HG03196 (cell line): ENCODE measurements at regions not wholly inside any gene's neighbourhood (a gene's known extent, or its start where the extent isn't known, plus 50 kb on each side); places are given as distances from the start of the nearest gene placed in this dataset.
"Not testable (repeated sequence)": the region's sequence is repeated elsewhere in the genome, so short reads cannot be mapped to it uniquely, and the experiment has no call there.

Experiments used
- ATAC-seq: cut with Tn5 transposase; IDR thresholded peaks from one replicate; pipeline ENCODE4 v1.9.1; 2021; ENCODE audit not compliant: unreplicated experiment

DNA sequence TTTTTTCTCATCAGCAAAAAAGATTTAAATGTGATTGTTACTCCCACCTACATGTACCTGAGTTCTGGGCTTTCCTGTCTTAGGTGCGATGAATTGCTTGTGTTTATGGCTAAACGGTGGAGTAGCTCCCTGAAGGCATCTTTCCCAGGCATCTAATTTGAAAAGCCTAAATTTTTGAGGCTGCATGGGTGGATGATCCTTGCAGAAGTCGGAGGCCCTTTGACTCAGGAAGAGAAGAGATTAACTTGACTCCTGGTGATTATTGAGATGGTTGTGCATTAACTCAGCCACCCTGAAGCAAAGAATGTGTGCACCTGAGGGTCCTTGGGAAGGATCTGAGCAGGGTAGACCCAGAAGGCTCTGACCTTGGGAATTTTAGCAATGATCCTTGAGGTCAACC, 155.6 kb upstream of the SEMA3C start:
- ATAC-seq: no peak

DNA sequence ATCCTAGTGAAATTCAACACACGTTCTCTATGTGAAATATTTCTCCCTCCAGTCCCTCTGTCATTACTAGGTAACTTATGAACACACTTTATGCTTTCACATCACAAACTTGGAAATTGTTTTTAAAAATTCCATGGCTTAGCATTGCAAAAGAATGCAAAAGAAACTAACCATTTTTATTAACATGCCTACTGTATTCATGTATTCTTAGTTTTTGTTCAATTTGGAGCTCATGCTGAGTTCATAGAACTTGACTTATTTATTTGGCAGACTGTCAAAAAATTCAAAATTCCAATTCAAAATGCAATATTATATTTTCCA, 155.0 kb upstream of the SEMA3C start:
- no peak for ATAC-seq

DNA sequence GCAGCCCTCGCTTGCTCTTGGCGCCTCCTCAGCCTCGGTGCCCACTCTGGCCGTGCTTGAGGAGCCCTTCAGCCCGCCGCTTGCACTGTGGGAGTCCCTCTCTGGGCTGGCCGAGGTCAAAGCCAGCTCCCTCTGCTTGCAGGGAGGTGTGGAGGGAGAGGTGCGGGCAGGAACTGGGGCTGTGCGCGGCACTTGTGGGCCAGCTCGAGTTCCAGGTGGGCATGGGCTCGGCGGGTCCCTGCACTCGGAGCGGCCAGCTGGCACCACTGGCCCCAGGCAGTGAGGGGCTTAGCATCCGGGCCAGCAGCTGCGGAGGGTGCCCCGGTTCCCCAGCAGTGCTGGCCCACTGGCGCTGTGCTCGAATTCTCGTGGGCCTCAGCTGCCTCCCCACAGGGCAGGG, 152.1 kb upstream of the SEMA3C start:
- ATAC-seq: no peak

- ATAC-seq: no peak
These were observed 147.9 kb upstream of the SEMA3C start for GRCh38 chr7:81066797-81067196.

DNA sequence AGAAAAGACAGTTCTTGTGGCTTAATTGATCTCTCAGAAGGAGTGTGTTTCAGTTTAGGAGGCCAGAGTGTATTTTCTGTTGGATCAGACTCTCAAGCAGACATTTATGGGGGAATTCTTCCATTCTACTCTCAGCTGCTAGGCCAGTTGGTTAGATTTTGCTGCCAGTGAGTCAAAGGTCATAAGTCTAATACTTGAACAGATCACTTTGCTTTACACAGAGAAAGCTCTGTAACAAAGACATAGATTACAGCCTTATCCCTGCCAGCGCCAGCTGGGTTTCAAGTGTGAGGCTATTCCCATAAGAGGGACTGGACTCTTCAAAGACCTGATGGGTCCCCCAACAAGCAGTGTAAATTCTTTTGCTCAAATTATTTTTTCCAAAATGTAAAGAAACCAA, 145.6 kb upstream of the SEMA3C start:
- no peak for ATAC-seq

- ATAC-seq: no peak
These were observed 143.9 kb upstream of the SEMA3C start for GRCh38 chr7:81062755-81063154.

GRCh38 chr7:81057469-81057868, 138.6 kb upstream of the SEMA3C start:
- not testable (repeated sequence) for ATAC-seq

GRCh38 chr7:81053623-81054022, 134.8 kb upstream of the SEMA3C start:
- no peak for ATAC-seq

DNA sequence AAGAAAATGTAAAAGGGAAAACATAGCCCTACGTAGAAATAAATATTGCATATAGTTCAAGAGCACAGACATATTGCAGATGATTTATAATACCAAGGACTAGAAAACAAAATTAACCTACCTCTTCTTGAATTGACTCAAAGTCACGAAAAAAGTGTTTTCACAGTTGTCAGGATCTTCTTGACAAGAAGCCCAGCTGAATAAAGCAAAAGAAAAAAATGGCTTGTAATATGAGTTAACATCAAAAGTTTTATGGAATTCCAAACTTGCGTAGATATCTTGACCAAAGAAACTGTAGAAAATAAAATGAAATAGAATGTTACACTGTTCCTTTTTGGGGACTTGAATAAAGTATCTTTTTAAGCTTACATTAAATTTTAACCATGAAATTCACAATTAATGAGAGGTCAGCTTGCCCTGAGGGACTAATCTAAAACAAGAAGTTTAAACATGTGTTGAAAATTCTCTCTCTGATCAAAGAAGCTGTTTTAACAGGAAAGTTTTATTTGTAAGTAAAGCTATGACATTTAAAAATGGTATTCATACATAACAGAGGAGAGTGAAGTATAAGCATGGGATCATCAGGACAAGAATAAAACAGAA, 133.1 kb upstream of the SEMA3C start:
- ATAC-seq: no peak

GRCh38 chr7:81045491-81046030, 126.7 kb upstream of the SEMA3C start:
- ATAC-seq: no peak

DNA sequence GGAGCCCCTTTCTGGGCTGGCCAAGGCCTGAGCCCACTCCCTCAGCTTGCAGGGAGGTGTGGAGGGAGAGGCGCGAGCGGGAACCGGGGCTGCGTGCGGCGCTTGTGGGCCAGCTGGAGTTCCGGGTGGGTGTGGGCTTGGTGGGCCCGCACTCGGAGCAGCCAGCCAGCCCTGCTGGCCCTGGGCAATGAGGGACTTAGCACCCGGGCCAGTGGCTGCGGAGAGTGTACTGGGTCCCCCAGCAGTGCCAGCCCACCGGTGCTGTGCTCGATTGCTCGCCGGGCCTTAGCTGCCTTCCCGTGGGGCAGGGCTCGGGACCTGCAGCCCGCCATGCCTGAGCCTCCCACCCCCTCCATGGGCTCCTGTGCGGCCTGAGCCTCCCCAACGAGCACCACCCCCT, 123.8 kb upstream of the SEMA3C start:
- ATAC-seq: not testable (repeated sequence)

DNA sequence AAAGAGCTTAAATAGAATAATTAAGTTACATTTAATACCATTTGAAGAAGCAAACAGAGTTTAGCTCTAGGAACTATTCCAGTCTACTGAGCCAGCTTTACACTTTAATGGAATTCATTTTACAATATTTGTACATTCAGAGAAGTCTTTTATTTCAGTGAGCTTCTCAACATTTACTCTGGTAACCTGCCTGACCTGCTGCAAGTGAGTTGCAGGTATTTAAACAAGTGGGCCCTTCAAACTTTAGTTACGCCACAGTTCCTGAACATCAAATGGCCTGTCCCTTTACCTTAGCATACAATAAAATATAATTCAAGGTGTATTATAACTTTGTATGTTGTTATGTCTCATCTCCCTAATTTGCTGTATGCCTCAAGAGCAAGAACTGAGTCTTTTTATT, 121.6 kb upstream of the SEMA3C start:
- no peak for ATAC-seq

DNA sequence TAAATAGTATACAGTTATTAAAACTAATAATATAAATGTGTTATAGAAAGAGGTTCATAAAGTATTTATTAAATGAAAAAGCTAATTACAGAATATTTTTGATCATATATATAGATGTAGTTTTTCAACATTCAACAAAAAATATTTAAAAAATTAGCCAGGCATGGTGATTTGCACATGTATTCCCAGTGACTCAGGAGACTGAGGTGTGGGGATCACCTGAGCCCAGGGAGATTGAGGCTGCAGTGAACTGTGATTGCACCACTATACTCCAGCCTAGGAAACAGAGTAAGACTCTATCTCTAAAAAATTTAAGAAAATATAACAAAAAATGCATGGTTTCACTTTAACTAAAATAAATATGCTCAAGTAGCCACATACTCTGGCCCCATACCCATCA, 118.0 kb upstream of the SEMA3C start:
- no peak for ATAC-seq

DNA sequence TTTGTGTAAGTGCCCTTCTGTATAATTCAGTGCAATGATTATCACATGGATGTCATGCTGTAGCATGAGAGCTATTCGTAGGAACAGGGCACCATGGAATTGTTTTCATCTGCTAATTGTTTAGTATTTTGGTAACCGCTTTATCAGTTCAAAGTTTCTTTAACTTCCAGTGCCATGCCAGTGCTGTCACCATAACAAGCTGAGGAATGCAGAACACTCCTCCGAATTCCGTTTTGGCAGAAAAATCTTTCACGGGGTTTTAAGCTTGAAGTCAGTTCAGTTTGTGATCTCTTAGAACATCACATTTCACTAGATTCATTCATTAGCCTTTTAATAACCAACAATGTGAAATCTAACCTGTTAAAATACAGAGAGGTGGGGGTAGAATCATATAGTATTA, 117.2 kb upstream of the SEMA3C start:
- no peak for ATAC-seq

DNA sequence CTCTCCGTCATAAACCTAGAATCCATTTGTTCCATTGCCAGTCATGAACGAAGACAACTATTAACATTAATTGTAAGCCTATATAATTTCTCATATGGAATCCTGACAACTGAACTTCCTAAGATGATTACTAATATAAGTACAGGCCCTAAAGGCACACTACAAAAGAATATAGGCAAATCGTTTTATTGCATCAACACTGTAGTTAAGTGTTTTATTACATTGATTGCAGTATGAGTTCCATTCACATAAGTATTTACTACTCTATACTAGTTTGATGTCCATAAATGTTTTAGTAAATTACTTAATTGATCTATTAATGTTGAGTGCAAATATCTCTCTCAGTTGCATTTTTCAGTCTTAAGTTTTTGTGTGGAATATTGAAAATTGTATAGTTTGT, 113.1 kb upstream of the SEMA3C start:
- ATAC-seq: no peak

GRCh38 chr7:81031243-81031642, 112.4 kb upstream of the SEMA3C start:
- ATAC-seq: no peak

GRCh38 chr7:81030472-81030871, 111.6 kb upstream of the SEMA3C start:
- no peak for ATAC-seq

- no peak for ATAC-seq
These were observed 110.7 kb upstream of the SEMA3C start for GRCh38 chr7:81029511-81029910.

GRCh38 chr7:81025360-81025759, 106.5 kb upstream of the SEMA3C start:
- no peak for ATAC-seq

DNA sequence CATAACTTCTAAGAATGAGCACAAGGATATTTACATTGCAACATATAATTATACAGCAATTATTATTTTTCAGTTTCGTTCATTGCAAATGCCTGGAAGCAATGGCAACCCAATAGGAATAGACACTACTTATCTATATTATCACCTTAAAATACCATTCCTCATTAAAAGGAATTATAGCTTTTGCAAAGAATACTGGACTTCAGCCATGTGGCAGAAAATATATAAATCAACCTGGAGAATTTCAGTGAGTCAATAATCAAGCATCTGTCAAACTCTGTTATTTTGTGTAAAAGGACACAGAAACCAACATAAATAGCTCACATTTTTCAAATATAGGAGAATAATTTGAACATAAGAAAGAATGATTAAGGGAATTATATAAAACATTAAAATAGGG, 96.1 kb upstream of the SEMA3C start:
- ATAC-seq: no peak

- no peak for ATAC-seq
These were observed 95.4 kb upstream of the SEMA3C start for GRCh38 chr7:81014266-81014665.

DNA sequence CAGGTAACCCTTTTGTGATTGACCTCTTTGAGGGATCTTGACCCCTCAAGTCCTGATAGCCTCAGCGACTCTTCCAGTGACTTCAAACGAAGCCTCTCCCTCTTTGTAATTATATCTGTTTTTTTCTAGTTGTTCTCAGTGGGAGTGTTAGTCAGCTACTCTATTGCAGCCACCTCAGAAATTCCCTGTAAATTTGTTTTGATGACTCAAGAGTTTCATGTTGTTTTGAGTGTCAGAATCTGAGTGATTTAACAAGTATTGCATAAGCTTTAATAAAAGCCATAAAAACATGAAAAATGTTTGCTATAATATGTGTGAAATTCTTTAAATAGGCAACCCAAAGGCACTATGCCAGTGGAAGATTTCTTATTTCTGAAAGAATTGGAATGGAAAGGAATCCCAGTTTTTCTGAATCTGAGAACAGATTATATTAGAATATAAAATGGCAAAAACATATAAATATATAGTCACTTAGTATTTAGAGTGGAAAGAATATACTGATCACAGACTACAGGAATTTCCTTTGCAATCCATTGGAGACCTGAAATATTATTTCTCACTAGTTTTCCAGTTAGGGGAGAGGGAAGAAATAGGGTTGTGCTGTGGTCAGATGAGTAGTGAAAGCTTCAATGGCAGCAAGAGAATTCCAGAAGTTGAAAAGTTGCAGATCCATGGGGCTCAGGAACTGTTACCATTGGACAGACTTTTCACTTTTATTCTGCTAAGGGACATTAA, 94.4 kb upstream of the SEMA3C start:
- no peak for ATAC-seq

DNA sequence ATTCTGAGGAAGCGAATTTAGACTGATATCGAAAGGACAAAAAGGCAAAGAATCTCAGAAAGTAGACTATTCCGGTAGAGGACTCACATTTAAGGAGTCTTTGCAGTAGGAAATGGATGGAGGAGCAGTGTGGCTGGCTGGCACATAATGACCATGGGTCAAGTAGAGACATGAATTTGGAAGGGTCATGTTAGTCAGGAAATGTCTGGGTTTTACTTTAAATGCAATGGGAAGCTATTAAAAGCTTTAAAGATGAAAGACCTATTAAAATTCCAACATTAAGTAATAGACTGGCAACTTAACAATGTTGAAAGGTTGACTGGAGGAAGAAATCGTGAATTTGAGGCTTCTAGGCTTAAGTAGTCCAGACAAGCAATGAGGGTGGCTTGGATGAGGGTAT, 90.0 kb upstream of the SEMA3C start:
- ATAC-seq: no peak
